ENCODE measurements at regions not wholly inside any gene's neighbourhood (a gene's known extent, or its start where the extent isn't known, plus 50 kb on each side); places are given as distances from the start of the nearest gene placed in this dataset.

DNA sequence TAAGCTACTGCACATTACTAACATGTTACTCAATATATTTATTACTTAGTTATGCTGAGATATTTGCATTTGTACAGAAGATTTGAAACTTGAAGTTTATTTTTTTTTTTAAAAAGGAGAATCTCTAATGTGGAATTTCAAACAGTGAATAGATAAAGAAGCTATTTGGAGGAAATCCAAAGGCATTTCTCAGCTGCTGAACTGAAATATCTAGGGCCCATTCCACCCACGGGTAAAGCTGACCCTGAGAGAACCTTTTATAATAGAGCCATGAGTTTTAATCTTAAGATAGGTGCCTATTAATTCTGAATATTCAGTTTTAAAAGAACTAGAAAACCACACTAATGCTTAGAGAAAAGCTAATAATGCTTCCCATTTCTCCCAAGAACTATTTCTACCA, 225.4 kb upstream of the CAND1 start:
- in situ Hi-C loops (cut with MboI) = no loop called here
- no peaks in the 10 kb centered on the region for H3K79me2 ChIP-seq (ENCODE audit: control insufficient read depth, insufficient read depth, low read length)
- no peak overlapping the region for H3K27ac ChIP-seq (ENCODE audit: extremely low read depth, low read depth, low read length)
- no peaks in the 10 kb centered on the region for H3K36me3 ChIP-seq (ENCODE audit: control insufficient read depth, insufficient read depth, low read length)
- CTCF ChIA-PET (ENCODE audit: low intra/inter-chr PET ratio) = no interaction called here
- no peaks in the 10 kb centered on the region for H4K20me1 ChIP-seq (replicated peaks; ENCODE audit: control insufficient read depth, insufficient read depth, low read length)
- WGBS (ENCODE audit: insufficient coverage, low coverage, missing lambda C conversion rate) = 0% methylated on average over 1 of the region's 1 CpG
- no peaks in the 10 kb centered on the region for H3K9me1 ChIP-seq (ENCODE audit: control insufficient read depth, insufficient read depth, low read length)
- ATAC-seq (no peak), FAIRE-seq (no peak), DNase-seq (ENCODE audit: extremely low read depth in 1 of 4, low spot score in 3 of 4) (no peak)
- no peaks in the 10 kb centered on the region for H3K9me3 ChIP-seq (replicated peaks; ENCODE audit: control insufficient read depth, insufficient read depth, low read depth, low read length)
- no peak for TF ChIP-seq ZNF76 (CRISPR knock-in tag; IDR thresholded peaks at IDR 0.05; ENCODE audit: borderline replicate concordance)
- H3K4me3 ChIP-seq = no peak overlapping the region
- no peaks in the 10 kb centered on the region; a peak in 1 of 5 replicates for H3K4me1 ChIP-seq (replicated peaks in 1 of 2; ENCODE audit: control insufficient read depth in 2 of 2, insufficient read depth in 2 of 2, low read length in 2 of 2)
- POLR2A ChIA-PET = no interaction called here
- no peaks in the 10 kb centered on the region for H3K27me3 ChIP-seq (ENCODE audit: control insufficient read depth in 2 of 2, insufficient read depth in 2 of 2, low read length in 2 of 2)
- no TSS peak for BruUV-seq (replicated peaks)
- H3K9ac ChIP-seq (ENCODE audit: insufficient read depth in 1 of 2, low read depth in 2 of 2, low read length in 2 of 2) = no peak overlapping the region
- H3K4me2 ChIP-seq (ENCODE audit: insufficient read depth, low read length) = no peak overlapping the region
- intact Hi-C loops (cut with micrococcal nuclease) = no loop called here
- H2AFZ ChIP-seq (ENCODE audit: low read depth, low read length) = no peak overlapping the region

DNA sequence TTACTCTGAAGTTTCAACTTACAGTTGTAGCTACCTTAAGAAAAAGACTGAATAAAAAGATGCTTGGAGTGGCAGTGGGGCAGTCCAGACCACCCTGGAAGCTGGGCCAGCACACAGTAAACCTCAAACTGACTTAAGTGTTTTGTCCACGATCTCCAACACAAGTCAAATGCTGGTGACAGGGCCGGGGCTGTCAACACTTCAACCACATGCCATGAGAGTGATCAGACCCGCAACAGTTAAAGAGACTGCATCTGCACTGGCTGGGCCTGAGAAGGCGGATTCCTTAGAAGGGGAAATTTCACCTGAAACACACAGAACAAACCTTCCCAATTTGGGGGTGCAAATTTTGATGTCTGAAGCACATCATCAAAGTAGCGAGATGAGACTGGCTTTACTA, 223.5 kb upstream of the CAND1 start:
- ChIA-PET POLR2A (interaction anchor here (0.7 to 1.5 kb wide), 2 partner anchors 29 to 486 kb away, joined by 3 read pairs; no protein-coding TSS in a partner anchor), CTCF (ENCODE audit: low intra/inter-chr PET ratio) (no interaction called here)
- DNase-seq (ENCODE audit: extremely low read depth in 1 of 4, low spot score in 3 of 4) = no peak
- no peaks in the 10 kb centered on the region; a peak in 1 of 5 replicates for H3K4me1 ChIP-seq (replicated peaks in 1 of 2; ENCODE audit: control insufficient read depth in 2 of 2, insufficient read depth in 2 of 2, low read length in 2 of 2)
- no peak overlapping the region for H3K4me3 ChIP-seq
- H3K27me3 ChIP-seq (ENCODE audit: control insufficient read depth in 2 of 2, insufficient read depth in 2 of 2, low read length in 2 of 2) = no peaks in the 10 kb centered on the region
- no peaks in the 10 kb centered on the region for H3K79me2 ChIP-seq (ENCODE audit: control insufficient read depth, insufficient read depth, low read length)
- ATAC-seq = no peak
- no peak overlapping the region for H3K4me2 ChIP-seq (ENCODE audit: insufficient read depth, low read length)
- H4K20me1 ChIP-seq (replicated peaks; ENCODE audit: control insufficient read depth, insufficient read depth, low read length) = no peaks in the 10 kb centered on the region
- BruUV-seq (replicated peaks) = no TSS peak
- no peak for TF ChIP-seq POLR3A (IDR thresholded peaks at IDR 0.05; ENCODE audit: borderline replicate concordance, extremely low read depth, insufficient read depth, insufficient read length)
- TF ChIP-seq, protein P1, sequence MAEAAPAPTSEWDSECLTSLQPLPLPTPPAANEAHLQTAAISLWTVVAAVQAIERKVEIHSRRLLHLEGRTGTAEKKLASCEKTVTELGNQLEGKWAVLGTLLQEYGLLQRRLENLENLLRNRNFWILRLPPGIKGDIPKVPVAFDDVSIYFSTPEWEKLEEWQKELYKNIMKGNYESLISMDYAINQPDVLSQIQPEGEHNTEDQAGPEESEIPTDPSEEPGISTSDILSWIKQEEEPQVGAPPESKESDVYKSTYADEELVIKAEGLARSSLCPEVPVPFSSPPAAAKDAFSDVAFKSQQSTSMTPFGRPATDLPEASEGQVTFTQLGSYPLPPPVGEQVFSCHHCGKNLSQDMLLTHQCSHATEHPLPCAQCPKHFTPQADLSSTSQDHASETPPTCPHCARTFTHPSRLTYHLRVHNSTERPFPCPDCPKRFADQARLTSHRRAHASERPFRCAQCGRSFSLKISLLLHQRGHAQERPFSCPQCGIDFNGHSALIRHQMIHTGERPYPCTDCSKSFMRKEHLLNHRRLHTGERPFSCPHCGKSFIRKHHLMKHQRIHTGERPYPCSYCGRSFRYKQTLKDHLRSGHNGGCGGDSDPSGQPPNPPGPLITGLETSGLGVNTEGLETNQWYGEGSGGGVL (CRISPR knock-in tag; IDR thresholded peaks at IDR 0.05) = no peak
- TF ChIP-seq ATF1 (CRISPR knock-in tag; IDR thresholded peaks at IDR 0.05) = no peak
- no peak for TF ChIP-seq ATF1 (tag; IDR thresholded peaks at IDR 0.05)
- no peak for TF ChIP-seq E2F5 (CRISPR knock-in tag; IDR thresholded peaks at IDR 0.05)
- no peak for TF ChIP-seq ZNF586 (CRISPR knock-in tag; conservative IDR thresholded peaks at IDR 0.05)
- no peak for TF ChIP-seq SMAD2 (IDR thresholded peaks at IDR 0.05; ENCODE audit: low read depth, low read length)
- TF ChIP-seq DMBX1 (CRISPR knock-in tag; IDR thresholded peaks at IDR 0.05; ENCODE audit: borderline replicate concordance) = no peak
- no peak for FAIRE-seq
- H3K36me3 ChIP-seq (ENCODE audit: control insufficient read depth, insufficient read depth, low read length) = no peaks in the 10 kb centered on the region
- intact Hi-C loops (cut with micrococcal nuclease) = no loop called here
- no peaks in the 10 kb centered on the region for H3K9me1 ChIP-seq (ENCODE audit: control insufficient read depth, insufficient read depth, low read length)
- H3K9me3 ChIP-seq (replicated peaks; ENCODE audit: control insufficient read depth, insufficient read depth, low read depth, low read length) = no peaks in the 10 kb centered on the region
- no peak overlapping the region for H2AFZ ChIP-seq (ENCODE audit: low read depth, low read length)
- no peak overlapping the region for H3K27ac ChIP-seq (ENCODE audit: extremely low read depth, low read depth, low read length)
- 0% methylated on average over 5 of the region's 5 CpGs for WGBS (ENCODE audit: insufficient coverage, low coverage, missing lambda C conversion rate)
- H3K9ac ChIP-seq (ENCODE audit: insufficient read depth in 1 of 2, low read depth in 2 of 2, low read length in 2 of 2) = no peak overlapping the region
- in situ Hi-C loops (cut with MboI) = no loop called here

All from K562 (cell line).